ENCODE measurements at regions not wholly inside any gene's neighbourhood (a gene's known extent, or its start where the extent isn't known, plus 50 kb on each side); places are given as distances from the start of the nearest gene placed in this dataset.

DNA sequence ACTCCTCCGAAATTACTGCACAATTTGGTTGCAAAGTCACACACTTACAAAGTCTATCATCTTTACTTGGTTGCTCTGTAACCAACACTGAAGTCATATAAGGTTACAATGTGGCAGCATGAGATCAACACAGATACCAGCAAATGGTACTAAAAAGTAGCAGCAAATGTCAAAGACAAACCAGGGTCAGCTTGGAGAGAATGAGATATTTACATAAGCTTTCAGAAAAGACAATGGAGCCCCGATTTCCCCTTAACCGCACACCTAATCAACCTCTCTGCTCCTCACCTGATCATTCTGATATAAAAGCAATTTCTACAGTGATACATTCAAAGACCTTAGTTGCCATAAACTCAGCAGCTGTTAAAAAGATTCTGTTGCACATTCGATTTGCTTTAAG is 76.4 kb upstream of the FOXN3 start:
- Histone ChIP-seq H3F3A (ENCODE audit: insufficient read depth) (no peaks in the 10 kb centered on the region; the same call in 1 of the 2 replicates), H3K9me2 (replicated peaks; ENCODE audit: insufficient read depth, low read length) (no peaks in the 10 kb centered on the region), H3K9me3 (ENCODE audit: insufficient read depth, low read length) (no peaks in the 10 kb centered on the region), H3K27ac (ENCODE audit: low read depth, low read length) (no peak overlapping the region), H3K9ac (ENCODE audit: low read length) (peak overlapping the region; percentile 19), H3K79me2 (ENCODE audit: insufficient read depth, low read length) (no peaks in the 10 kb centered on the region), H3K4me3 (ENCODE audit: insufficient read depth, low read length, poor library complexity, severe bottlenecking) (peak overlapping the region; percentile 42), H3K4me2 (ENCODE audit: low read depth, low read length, poor library complexity, severe bottlenecking) (peak overlapping the region; percentile 79), H4K20me1 (ENCODE audit: low read depth, low read length) (no peaks in the 10 kb centered on the region), H3K36me3 (ENCODE audit: low read length) (no peaks in the 10 kb centered on the region), H2AFZ (ENCODE audit: low read depth, low read length, severe bottlenecking) (no peak overlapping the region), H3K27me3 (ENCODE audit: low read length) (no peaks in the 10 kb centered on the region)
- TF ChIP-seq, protein P1, sequence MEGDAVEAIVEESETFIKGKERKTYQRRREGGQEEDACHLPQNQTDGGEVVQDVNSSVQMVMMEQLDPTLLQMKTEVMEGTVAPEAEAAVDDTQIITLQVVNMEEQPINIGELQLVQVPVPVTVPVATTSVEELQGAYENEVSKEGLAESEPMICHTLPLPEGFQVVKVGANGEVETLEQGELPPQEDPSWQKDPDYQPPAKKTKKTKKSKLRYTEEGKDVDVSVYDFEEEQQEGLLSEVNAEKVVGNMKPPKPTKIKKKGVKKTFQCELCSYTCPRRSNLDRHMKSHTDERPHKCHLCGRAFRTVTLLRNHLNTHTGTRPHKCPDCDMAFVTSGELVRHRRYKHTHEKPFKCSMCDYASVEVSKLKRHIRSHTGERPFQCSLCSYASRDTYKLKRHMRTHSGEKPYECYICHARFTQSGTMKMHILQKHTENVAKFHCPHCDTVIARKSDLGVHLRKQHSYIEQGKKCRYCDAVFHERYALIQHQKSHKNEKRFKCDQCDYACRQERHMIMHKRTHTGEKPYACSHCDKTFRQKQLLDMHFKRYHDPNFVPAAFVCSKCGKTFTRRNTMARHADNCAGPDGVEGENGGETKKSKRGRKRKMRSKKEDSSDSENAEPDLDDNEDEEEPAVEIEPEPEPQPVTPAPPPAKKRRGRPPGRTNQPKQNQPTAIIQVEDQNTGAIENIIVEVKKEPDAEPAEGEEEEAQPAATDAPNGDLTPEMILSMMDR (IDR thresholded peaks at IDR 0.05; ENCODE audit: insufficient read depth, low read length, poor library complexity, severe bottlenecking), result no peak
- no peak for TF ChIP-seq EZH2phosphoT487 (conservative IDR thresholded peaks at IDR 0.05; ENCODE audit: low read length)

DNA sequence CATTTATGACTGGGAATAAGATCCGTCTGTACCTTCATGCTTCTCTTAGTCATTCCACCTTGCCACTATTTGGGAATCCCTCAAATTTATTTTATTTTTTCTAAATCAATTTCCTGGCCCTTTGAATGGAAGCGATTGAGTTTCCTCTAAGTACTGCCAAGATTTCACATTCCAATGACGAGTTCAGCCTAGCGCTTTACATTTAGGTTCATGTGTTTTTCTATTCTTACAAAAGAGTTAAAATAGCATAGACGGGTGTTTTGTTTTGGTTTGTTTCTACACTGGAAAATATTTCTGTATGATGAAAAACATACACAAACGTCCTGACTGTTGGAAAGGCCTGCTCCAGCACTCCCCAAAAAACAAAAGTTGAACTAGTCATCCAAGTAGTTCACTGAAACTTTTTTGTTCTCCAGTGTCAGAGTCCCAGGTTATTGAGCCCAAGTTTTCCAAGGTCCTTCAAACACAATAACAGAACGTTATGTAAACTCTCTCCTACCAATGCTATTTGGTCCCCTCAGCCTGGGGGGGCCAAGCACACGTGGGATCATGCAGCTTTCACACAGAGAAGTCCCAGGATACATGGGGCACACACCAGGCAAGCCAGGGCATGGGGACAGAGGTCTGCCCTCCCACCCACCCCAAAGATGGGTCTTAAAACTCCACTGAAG is 74.8 kb upstream of the FOXN3 start:
- TF ChIP-seq, protein P1 (IDR thresholded peaks at IDR 0.05; ENCODE audit: insufficient read depth, low read length, poor library complexity, severe bottlenecking), result no peak
- no peak for TF ChIP-seq EZH2phosphoT487 (conservative IDR thresholded peaks at IDR 0.05; ENCODE audit: low read length)
- H3K36me3 ChIP-seq (ENCODE audit: low read length), result no peaks in the 10 kb centered on the region
- no peaks in the 10 kb centered on the region for H4K20me1 ChIP-seq (ENCODE audit: low read depth, low read length)
- no peaks in the 10 kb centered on the region for H3K9me3 ChIP-seq (ENCODE audit: insufficient read depth, low read length)
- no peak overlapping the region for H3K4me3 ChIP-seq (ENCODE audit: insufficient read depth, low read length, poor library complexity, severe bottlenecking)
- no peak overlapping the region for H3K4me2 ChIP-seq (ENCODE audit: low read depth, low read length, poor library complexity, severe bottlenecking)
- H3K79me2 ChIP-seq (ENCODE audit: insufficient read depth, low read length), result no peaks in the 10 kb centered on the region
- no peak overlapping the region for H2AFZ ChIP-seq (ENCODE audit: low read depth, low read length, severe bottlenecking)
- H3K27me3 ChIP-seq (ENCODE audit: low read length), result no peaks in the 10 kb centered on the region
- no peak overlapping the region for H3K9ac ChIP-seq (ENCODE audit: low read length)
- H3F3A ChIP-seq (ENCODE audit: insufficient read depth), result no peaks in the 10 kb centered on the region; the same call in 1 of the 2 replicates
- H3K27ac ChIP-seq (ENCODE audit: low read depth, low read length), result no peak overlapping the region
- no peaks in the 10 kb centered on the region for H3K9me2 ChIP-seq (replicated peaks; ENCODE audit: insufficient read depth, low read length)

DNA sequence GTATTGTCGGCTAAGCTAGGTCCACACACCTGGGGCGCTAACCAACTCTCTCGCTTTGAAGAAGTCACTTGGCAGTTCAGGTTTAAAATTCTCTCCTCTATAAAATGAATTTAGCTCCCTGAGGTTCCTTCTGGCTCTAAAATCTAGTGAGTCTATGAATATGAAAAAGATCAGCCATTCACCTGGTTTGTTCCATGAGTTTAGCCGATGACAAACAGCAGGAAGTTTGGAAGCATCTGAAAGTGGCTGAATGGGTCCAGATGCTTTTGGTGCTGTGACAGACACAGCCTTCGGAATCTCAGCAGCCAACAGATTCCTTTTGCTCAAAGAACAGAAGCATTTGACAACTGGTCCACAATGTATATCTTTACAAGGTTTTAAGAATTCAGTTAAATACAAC is 73.4 kb upstream of the FOXN3 start:
- Histone ChIP-seq H3K4me2 (ENCODE audit: low read depth, low read length, poor library complexity, severe bottlenecking) (no peak overlapping the region), H2AFZ (ENCODE audit: low read depth, low read length, severe bottlenecking) (no peak overlapping the region), H3K9me2 (replicated peaks; ENCODE audit: insufficient read depth, low read length) (no peaks in the 10 kb centered on the region), H3K27ac (ENCODE audit: low read depth, low read length) (no peak overlapping the region), H3K4me3 (ENCODE audit: insufficient read depth, low read length, poor library complexity, severe bottlenecking) (no peak overlapping the region), H3F3A (ENCODE audit: insufficient read depth) (no peaks in the 10 kb centered on the region; the same call in 1 of the 2 replicates), H3K9ac (ENCODE audit: low read length) (no peak overlapping the region), H3K36me3 (ENCODE audit: low read length) (no peaks in the 10 kb centered on the region), H3K27me3 (ENCODE audit: low read length) (no peaks in the 10 kb centered on the region), H3K79me2 (ENCODE audit: insufficient read depth, low read length) (no peaks in the 10 kb centered on the region), H3K9me3 (ENCODE audit: insufficient read depth, low read length) (no peaks in the 10 kb centered on the region), H4K20me1 (ENCODE audit: low read depth, low read length) (no peaks in the 10 kb centered on the region)
- TF ChIP-seq, protein P1 (IDR thresholded peaks at IDR 0.05; ENCODE audit: insufficient read depth, low read length, poor library complexity, severe bottlenecking), result no peak
- TF ChIP-seq EZH2phosphoT487 (conservative IDR thresholded peaks at IDR 0.05; ENCODE audit: low read length), result no peak

Measured in SU-DHL-6 (cell line).